GM18861 (cell line): ENCODE measurements at regions not wholly inside any gene's neighbourhood (a gene's known extent, or its start where the extent isn't known, plus 50 kb on each side); places are given as distances from the start of the nearest gene placed in this dataset.
"Not testable (repeated sequence)": the region's sequence is repeated elsewhere in the genome, so short reads cannot be mapped to it uniquely, and the experiment has no call there.

Experiments used
- ATAC-seq: cut with Tn5 transposase; IDR thresholded peaks from one replicate; pipeline ENCODE4 v1.9.1; 2021; ENCODE audit not compliant: unreplicated experiment

DNA sequence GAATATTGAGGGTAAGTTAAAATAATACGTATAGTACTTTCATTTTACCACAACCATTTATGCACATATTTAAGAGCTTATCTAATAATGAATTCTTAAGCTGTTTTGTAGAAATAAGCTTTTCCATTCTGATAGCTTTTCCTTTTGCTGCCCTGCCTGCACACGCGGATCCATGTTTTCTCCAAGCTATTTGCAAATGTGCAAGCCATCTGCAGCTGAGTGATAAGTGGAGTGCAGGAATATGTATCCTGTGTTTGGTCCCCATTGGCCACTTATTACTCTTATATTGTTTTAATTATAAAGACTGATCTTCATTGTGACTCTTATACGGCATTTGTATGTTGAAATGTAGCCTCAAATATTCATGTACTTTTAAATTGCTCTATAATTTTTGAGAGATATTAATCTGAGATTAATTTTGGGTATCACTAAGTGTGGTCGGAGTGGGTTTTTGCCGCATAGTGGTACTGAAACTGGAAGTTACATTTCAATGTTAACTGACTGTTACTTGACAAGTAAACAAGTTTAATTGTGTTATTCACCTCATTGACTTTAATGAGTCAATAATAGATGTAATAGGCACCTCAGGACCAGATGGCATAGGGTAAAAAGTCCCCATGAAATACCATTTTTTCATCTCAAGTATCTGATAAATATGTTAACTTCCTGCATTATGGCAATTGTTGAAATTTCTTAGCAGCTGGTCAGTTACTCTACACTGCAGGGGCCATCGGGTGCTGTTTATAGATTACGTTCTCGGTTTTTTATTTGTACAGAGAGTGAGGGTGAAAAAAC lies 1567.4 kb downstream of the EFNB2 start:
- no peak for ATAC-seq

DNA sequence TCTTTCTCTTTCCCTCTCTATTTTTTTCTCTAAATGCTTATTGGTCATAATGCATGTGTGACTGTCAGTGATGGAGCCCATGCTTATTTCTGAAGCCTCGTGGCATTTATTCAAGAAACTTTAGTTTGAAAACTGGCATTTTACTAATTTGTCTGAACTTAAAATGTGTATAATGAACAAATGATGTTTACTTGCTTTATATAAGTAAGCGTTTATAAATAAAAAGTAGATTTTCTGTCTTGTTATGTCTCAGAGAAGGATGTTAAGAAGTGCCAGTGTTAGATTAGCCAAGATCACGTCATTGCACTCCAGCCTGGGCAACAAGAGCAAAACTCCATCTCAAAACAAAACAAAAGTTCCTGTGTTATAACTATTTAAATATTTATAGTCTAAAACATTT lies 1568.1 kb downstream of the EFNB2 start:
- ATAC-seq, result no peak

GRCh38 chr13:104962411-104962810 lies 1573.1 kb downstream of the EFNB2 start:
- no peak for ATAC-seq

DNA sequence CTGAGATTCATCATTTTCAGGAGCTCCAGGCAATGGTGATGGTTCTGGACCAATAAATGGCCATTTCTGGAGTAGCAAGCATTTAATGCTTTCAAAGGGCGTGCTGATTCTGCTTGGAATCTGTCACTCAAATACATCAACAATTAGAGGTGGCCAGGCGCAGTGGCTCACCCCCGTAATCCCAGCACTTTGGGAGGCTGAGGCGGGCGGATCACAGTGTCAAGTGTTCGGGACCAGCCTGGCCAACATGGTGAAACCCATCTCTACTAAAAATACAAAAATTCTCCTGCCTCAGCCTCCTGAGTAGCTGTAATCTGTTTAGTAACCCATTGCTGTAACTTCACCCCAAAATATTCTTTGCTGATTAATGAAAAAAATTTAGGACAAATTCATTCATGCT lies 1574.2 kb downstream of the EFNB2 start:
- no peak for ATAC-seq

DNA sequence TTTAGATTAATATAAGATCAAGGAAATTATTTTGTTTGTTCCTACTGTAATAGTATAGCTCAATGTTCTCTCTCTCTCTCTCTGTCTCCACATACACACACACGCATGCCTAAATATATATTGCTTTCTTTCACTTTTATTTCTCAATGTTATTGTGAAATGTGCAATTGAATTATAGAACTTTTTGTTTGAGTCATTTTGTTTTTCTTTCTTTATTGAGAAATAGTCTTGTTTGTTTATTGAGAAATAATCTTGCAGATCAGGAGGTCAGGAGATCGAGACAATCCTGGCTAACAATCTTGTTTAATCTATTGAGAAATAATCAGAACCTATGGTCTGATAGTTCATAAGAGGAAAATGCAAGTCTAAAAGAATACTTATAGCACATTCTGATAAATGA lies 1581.3 kb downstream of the EFNB2 start:
- ATAC-seq, result no peak

DNA sequence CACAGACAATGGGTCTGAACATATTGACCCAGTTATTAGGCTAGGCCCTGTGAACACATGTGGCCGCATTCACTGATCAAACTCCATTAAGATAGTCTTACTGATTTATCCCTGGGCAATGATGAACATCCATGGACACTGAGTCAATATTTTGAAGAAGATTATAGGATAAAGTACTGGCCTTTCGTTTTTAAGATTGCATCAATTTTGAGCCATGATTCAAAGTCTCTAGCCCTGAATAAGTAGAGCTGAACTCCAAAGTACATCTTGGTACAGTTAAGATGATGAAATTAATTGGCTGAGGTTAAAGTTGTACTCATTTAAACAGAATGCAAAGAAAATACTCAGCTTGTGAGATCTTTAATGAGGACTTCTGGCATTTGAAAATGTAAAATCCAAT lies 1581.9 kb downstream of the EFNB2 start:
- ATAC-seq, result no peak

GRCh38 chr13:104949840-104950740 lies 1585.4 kb downstream of the EFNB2 start:
- ATAC-seq, result no peak

GRCh38 chr13:104944176-104944575 lies 1591.3 kb downstream of the EFNB2 start:
- ATAC-seq, result no peak

GRCh38 chr13:104943331-104943730 lies 1592.1 kb downstream of the EFNB2 start:
- ATAC-seq, result no peak

DNA sequence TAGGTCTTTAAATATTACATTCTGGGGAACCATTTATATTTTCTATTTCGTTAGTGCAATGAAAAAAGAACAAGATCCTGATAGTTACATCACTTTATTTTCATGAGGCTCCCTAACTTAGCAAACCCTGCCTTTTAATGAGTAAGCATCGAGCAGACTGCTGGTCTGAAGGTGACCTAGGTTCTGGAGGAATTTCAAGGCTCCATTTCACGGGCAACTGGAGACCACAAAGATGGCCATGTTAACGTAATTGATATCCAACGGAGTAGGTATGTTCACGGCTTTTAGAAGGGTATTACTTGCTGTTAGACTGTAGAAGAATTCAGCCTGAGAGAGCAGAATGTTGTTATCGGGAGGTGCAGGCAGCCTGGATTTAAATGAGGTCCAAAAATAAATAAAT lies 1597.6 kb downstream of the EFNB2 start:
- ATAC-seq, result no peak

DNA sequence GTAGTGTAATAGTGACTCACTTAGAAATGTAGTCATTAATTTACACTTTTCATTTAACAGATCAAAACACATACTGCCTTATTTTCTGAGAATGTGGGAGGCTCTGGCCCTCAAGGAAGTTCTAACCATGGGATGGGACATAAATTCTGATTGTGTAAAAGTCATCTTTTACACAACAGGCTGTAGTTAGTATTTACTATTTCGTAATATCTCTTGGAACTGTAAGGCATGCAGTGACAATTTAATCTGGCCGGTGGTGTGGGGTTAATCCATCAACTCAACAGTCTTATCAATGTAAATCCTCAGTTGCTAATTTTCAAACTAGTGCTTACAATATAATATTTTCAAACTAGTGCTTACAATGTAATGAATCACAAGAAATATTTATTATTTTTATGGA lies 1599.2 kb downstream of the EFNB2 start:
- ATAC-seq, result no peak

DNA sequence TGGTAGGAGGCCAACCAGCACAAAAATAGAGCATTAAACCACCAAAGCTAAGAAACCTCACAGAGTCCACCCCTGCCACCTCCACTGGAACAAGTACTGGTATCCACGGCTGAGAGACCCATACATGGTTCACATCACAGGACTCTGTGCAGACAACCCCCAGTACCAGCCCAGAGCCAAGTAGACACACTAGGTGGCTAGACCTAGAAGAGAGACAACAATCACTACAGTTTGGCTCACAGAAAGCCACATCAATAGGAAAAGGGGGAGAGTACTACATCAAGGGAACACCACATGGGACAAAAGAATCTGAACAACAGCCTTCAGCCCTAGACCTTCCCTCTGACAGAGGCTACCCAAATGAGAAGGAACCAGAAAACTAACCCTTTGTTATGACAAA lies 1614.9 kb downstream of the EFNB2 start:
- not testable (repeated sequence) for ATAC-seq

- no peak for ATAC-seq
These were observed 1615.4 kb downstream of the EFNB2 start for GRCh38 chr13:104920091-104920490.

DNA sequence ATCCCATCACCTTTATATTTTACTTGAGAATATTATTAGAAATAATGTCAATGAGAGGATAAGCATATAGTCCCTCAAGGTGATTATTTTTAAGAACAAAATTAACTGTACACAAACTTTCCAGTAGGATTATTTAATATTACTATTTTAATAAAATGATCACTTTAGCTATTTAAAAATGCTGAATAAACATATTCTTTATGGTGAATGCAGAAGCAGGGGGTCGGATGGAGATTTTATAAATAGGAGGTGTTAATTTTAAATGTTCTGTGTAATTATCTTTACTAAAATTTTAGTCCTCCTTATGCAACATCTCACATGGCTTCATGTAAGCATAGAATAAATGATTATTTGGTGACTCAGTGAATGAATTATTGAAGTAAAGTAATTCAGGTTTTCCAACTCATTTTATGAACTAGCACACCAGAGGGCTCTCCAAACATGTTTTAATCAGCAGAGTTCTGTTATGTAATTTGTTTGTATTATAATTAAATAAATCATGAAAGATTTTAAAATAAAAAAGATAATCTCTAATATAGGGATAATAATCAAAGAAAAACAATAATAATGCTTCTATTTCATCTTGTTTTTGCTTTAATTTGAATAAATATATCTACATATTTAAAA lies 1635.2 kb downstream of the EFNB2 start:
- ATAC-seq, result no peak

DNA sequence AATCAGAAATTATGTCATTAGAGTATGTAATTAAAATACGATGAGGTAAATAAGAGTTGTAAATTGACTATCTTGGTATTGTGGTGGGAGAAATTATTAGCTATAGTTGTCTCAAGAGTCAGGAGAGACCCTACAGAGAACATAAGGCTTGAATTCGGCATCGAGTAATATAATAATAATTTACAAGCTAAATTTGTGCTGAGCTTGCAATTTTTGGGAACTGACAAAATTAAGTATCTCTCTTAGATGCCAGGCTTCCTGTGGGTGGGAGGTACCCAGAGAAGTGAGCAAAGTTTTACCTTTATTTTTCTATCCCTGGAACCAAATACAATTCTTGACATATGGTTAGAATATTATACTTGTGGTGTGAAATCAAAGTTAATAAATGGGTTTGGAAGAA lies 1637.0 kb downstream of the EFNB2 start:
- no peak for ATAC-seq

- no peak for ATAC-seq
These were observed 1639.9 kb downstream of the EFNB2 start for GRCh38 chr13:104895521-104895920.

DNA sequence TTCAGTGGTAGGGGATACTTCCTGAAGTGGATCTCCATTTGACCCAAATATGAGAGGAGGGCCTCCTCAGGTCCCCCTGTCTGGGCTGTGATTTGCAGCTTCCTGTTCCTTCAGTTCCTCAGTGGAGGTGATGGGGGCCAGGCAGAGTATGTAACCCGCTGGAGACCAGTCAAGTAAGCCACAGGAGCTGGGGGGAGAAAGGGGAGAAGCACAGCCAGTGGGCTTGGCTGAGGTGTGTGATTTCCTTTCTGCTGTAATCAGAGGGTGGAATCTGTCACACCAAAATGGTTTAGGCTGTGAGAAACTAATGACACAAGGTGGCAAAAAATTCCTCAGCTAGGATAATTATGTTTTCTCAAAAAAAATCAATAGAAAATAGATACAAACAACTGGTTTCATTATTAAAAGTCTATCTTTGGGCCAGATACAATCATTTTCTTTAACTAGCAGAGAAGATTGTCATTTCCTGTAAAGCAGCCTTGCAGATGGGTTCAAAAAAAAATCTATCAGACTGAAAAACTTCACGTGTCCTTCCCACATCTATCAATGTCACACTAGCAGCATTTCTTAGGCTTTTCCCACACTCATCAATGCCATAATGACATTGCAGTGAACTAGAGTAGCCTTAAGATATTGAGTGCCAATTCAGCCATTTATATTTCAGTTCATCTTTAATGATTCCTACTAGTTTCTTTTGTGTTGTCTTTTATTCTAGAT lies 1660.3 kb downstream of the EFNB2 start:
- no peak for ATAC-seq

- ATAC-seq, result no peak
These were observed 1663.3 kb downstream of the EFNB2 start for GRCh38 chr13:104872153-104872552.

DNA sequence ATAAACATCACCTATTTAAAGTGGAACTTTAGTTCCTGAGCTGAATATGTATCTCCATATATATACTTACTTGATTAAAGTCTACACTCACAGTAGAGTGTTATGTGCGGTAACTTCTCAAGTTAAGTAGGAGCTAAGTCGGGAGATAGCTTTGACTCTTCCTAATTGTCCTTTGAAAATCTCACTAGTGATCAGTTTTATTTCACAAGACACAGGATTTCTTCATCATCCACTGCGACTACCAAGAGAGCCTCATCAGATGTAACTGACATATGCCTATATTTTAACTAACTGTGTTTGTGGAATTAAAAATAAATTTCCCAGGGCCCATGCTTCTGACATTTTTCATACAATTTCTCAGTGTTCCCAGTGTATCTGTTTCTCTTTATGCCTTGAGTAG lies 1664.0 kb downstream of the EFNB2 start:
- ATAC-seq, result no peak

- ATAC-seq, result no peak
These were observed 1666.0 kb downstream of the EFNB2 start for GRCh38 chr13:104869501-104869900.

- ATAC-seq, result no peak
These were observed 1666.7 kb downstream of the EFNB2 start for GRCh38 chr13:104868806-104869205.
